RWPE1 (cell line): ENCODE measurements at regions not wholly inside any gene's neighbourhood (a gene's known extent, or its start where the extent isn't known, plus 50 kb on each side); places are given as distances from the start of the nearest gene placed in this dataset.
A peak's percentile ranks its signal among the peaks of the same experiment; 100 is the strongest.
"Not testable (repeated sequence)": the region's sequence is repeated elsewhere in the genome, so short reads cannot be mapped to it uniquely, and the experiment has no call there.

Experiments
- CTCF ChIA-PET: fragments of 350-600 bp; sonication (Branson Sonifier 250); formaldehyde crosslinking; extraction: SDS; loops from one replicate; lab custom pipeline; 2021; lab: Yijun Ruan, JAX
- POLR2A ChIA-PET: fragments of 400-600 bp; formaldehyde crosslinking; extraction: SDS; loops from one replicate; lab custom pipeline; 2020; ENCODE audit warnings: antibody characterized with exemption; ENCODE audit not compliant: low non-redundant PET; lab: Yijun Ruan, JAX
- DNase-seq: peaks from one replicate; pipeline ENCODE4 v3.0.0; 2012; ENCODE audit warnings: low spot score
- H3K27ac ChIP-seq: fragments of 450-650 bp; 2 replicates; pipeline ENCODE4 v1.5.1; 2017
- CTCF ChIP-seq: fragments of 450-650 bp; conservative IDR thresholded peaks from 2 replicates; pipeline ENCODE4 v1.5.1; 2017; ENCODE audit warnings: low read depth, mild to moderate bottlenecking

GRCh38 chr15:83335542-83335941 is 51.1 kb upstream of the BNC1 start:
- POLR2A ChIA-PET, H3K27ac ChIP-seq, CTCF ChIA-PET, DNase-seq: not testable (repeated sequence)

- no peak for TF ChIP-seq CTCF
- DNase-seq = no peak
- no peak overlapping the region for H3K27ac ChIP-seq
- POLR2A ChIA-PET = no interaction called here
- CTCF ChIA-PET = no interaction called here
These were observed 54.9 kb upstream of the BNC1 start for GRCh38 chr15:83339396-83339795.

- ChIA-PET POLR2A (no interaction called here), CTCF (no interaction called here)
- DNase-seq = no peak
- TF ChIP-seq CTCF = no peak
- H3K27ac ChIP-seq = no peak overlapping the region
These were observed 55.6 kb upstream of the BNC1 start for GRCh38 chr15:83340087-83340486.

GRCh38 chr15:83346342-83346741 is 61.9 kb upstream of the BNC1 start:
- POLR2A ChIA-PET = no interaction called here

GRCh38 chr15:83352119-83352518 is 67.7 kb upstream of the BNC1 start:
- CTCF ChIA-PET = no interaction called here
- TF ChIP-seq CTCF = no peak
- POLR2A ChIA-PET = no interaction called here

More at GRCh38 chr15:83346342-83346741, 61.9 kb upstream of the BNC1 start:
- H3K27ac ChIP-seq = no peak overlapping the region
- no peak for TF ChIP-seq CTCF
- DNase-seq = no peak
- CTCF ChIA-PET = no interaction called here

GRCh38 chr15:83356501-83357399 is 72.3 kb upstream of the BNC1 start:
- H3K27ac ChIP-seq = peak overlapping the region; percentile 61
- no peak for DNase-seq
- no peak for TF ChIP-seq CTCF
- CTCF ChIA-PET = interaction anchor here (1.0 to 1.2 kb wide), 3 partner anchors 22 to 98 kb away, joined by 3 read pairs; no protein-coding TSS in a partner anchor
- POLR2A ChIA-PET = no interaction called here

More at GRCh38 chr15:83352119-83352518, 67.7 kb upstream of the BNC1 start:
- DNase-seq = no peak
- H3K27ac ChIP-seq = no peak overlapping the region

GRCh38 chr15:83358972-83359564 is 74.6 kb upstream of the BNC1 start:
- ChIA-PET POLR2A (no interaction called here), CTCF (interaction anchor here (0.7 kb wide), 1 partner anchor 764 kb away, joined by 4 read pairs; no protein-coding TSS in a partner anchor)
- H3K27ac ChIP-seq = peak overlapping the region; percentile 33
- no peak for DNase-seq
- no peak for TF ChIP-seq CTCF
